D721Med (cell line): ENCODE measurements at regions not wholly inside any gene's neighbourhood (a gene's known extent, or its start where the extent isn't known, plus 50 kb on each side); places are given as distances from the start of the nearest gene placed in this dataset.
"Not testable (repeated sequence)": the region's sequence is repeated elsewhere in the genome, so short reads cannot be mapped to it uniquely, and the experiment has no call there.

Experiments used
- DNase-seq: peaks from one replicate; pipeline ENCODE4 v3.0.0; 2011; ENCODE audit warnings: low spot score; ENCODE audit not compliant: insufficient read length
- FAIRE-seq: peaks from 2 replicates; lab custom pipeline; 2011; peaks lifted over from hg19 to GRCh38; lab: Jason Lieb, UNC

GRCh38 chr16:21422824-21423223 is 144.7 kb upstream of the CRYM start:
- not testable (repeated sequence) for DNase-seq, FAIRE-seq

- not testable (repeated sequence) for FAIRE-seq, DNase-seq
Measured at GRCh38 chr16:21404699-21405098, 126.6 kb upstream of the CRYM start.

- DNase-seq, FAIRE-seq: not testable (repeated sequence)
Measured at GRCh38 chr16:21397866-21398265, 119.8 kb upstream of the CRYM start.

GRCh38 chr16:21396545-21396944 is 118.5 kb upstream of the CRYM start:
- not testable (repeated sequence) for DNase-seq, FAIRE-seq

GRCh38 chr16:21390634-21391033 is 112.5 kb upstream of the CRYM start:
- DNase-seq, FAIRE-seq: not testable (repeated sequence)

- FAIRE-seq = not testable (repeated sequence)
Measured at GRCh38 chr16:21389860-21390259, 111.8 kb upstream of the CRYM start.

GRCh38 chr16:21387757-21388156 is 109.7 kb upstream of the CRYM start:
- FAIRE-seq, DNase-seq: not testable (repeated sequence)

More at GRCh38 chr16:21389860-21390259, 111.8 kb upstream of the CRYM start:
- DNase-seq = not testable (repeated sequence)

- not testable (repeated sequence) for DNase-seq, FAIRE-seq
Measured at GRCh38 chr16:21386201-21386915, 108.3 kb upstream of the CRYM start.

GRCh38 chr16:21383682-21384081 is 105.6 kb upstream of the CRYM start:
- FAIRE-seq, DNase-seq: not testable (repeated sequence)

GRCh38 chr16:21379645-21380044 is 101.6 kb upstream of the CRYM start:
- not testable (repeated sequence) for DNase-seq, FAIRE-seq

GRCh38 chr16:21376196-21376899 is 98.3 kb upstream of the CRYM start:
- FAIRE-seq, DNase-seq: not testable (repeated sequence)

- FAIRE-seq = not testable (repeated sequence)
Measured at GRCh38 chr16:21375334-21375733, 97.2 kb upstream of the CRYM start.

GRCh38 chr16:21373454-21373853 is 95.4 kb upstream of the CRYM start:
- not testable (repeated sequence) for DNase-seq, FAIRE-seq

More at GRCh38 chr16:21375334-21375733, 97.2 kb upstream of the CRYM start:
- DNase-seq = not testable (repeated sequence)

- FAIRE-seq, DNase-seq: not testable (repeated sequence)
Measured at GRCh38 chr16:21372862-21373261, 94.8 kb upstream of the CRYM start.

GRCh38 chr16:21372162-21372835 is 94.2 kb upstream of the CRYM start:
- peak; percentile 17 for DNase-seq
- FAIRE-seq = not testable (repeated sequence)

- FAIRE-seq, DNase-seq: not testable (repeated sequence)
Measured at GRCh38 chr16:21370791-21371190, 92.7 kb upstream of the CRYM start.

GRCh38 chr16:21368973-21369942 is 91.2 kb upstream of the CRYM start:
- DNase-seq, FAIRE-seq: not testable (repeated sequence)

- FAIRE-seq, DNase-seq: not testable (repeated sequence)
Measured at GRCh38 chr16:21367733-21368421, 89.8 kb upstream of the CRYM start.
